ENCODE measurements at regions not wholly inside any gene's neighbourhood (a gene's known extent, or its start where the extent isn't known, plus 50 kb on each side); places are given as distances from the start of the nearest gene placed in this dataset.

GRCh38 chr5:15026944-15027343 is 155.4 kb upstream of the ANKH start:
- H4K91ac ChIP-seq (replicated peaks; ENCODE audit: insufficient read length, low read length), result no peak overlapping the region
- H3K9me3 ChIP-seq (ENCODE audit: insufficient read depth in 2 of 2, low read depth in 1 of 2, low read length in 1 of 2), result no peaks in the 10 kb centered on the region
- 0 out of 8 replicates have a peak, but pooled peaks cover 0 to 3% (median 0%) of the 10 kb centered on the region in 4 experiments for H3K36me3 ChIP-seq (ENCODE audit: control insufficient read depth in 2 of 4, insufficient read depth in 4 of 4, low read length in 3 of 4)
- H4K20me1 ChIP-seq (replicated peaks in 1 of 2; ENCODE audit: control insufficient read depth in 1 of 2, insufficient read depth in 2 of 2, low read length in 2 of 2), result no peaks in the 10 kb centered on the region
- H2BK5ac ChIP-seq (ENCODE audit: low read depth, low read length), result no peak overlapping the region
- no peak overlapping the region for H2AFZ ChIP-seq (ENCODE audit: low read length)
- 33% methylated on average over 6 of the region's 6 CpGs; no CpG with 5 or more reads in 1 of the 2 experiments for WGBS, 2 experiments (ENCODE audit: extremely low coverage in 1 of 2, insufficient coverage in 1 of 2, insufficient read length in 1 of 2, insufficient replicate concordance in 2 of 2, low coverage in 1 of 2, low lambda C conversion rate in 2 of 2, missing lambda C conversion rate in 1 of 2)
- no peaks in the 10 kb centered on the region for H3K79me1 ChIP-seq (ENCODE audit: low read depth, low read length)
- H3K4me3 ChIP-seq (ENCODE audit: extremely low read depth in 1 of 4, insufficient read depth in 2 of 4, low read depth in 3 of 4, low read length in 4 of 4), result peak overlapping the region in 2 of 4 experiments; percentile 14 to 25; a peak in 4 of 8 replicates
- H3K27ac ChIP-seq (ENCODE audit: low read depth, low read length), result no peak overlapping the region
- H2BK15ac ChIP-seq (ENCODE audit: low read length), result no peak overlapping the region
- no peak overlapping the region for H3K23ac ChIP-seq (ENCODE audit: insufficient read length)
- no peak overlapping the region for H2BK120ac ChIP-seq (replicated peaks; ENCODE audit: low read depth, low read length)
- H3K56ac ChIP-seq (replicated peaks; ENCODE audit: insufficient read length, low read depth, low read length), result no peak overlapping the region
- H2BK12ac ChIP-seq (ENCODE audit: low read depth, low read length), result no peak overlapping the region
- CTCF ChIA-PET (ENCODE audit: partially characterized antibody), result interaction anchor here (0.6 to 2.4 kb wide), 7 partner anchors 12 to 300 kb away, joined by 3 to 11 read pairs (median 4); no protein-coding TSS in a partner anchor
- H3K9ac ChIP-seq (replicated peaks in 1 of 4; ENCODE audit: extremely low read depth in 1 of 4, low read depth in 3 of 4, low read length in 3 of 4), result no peak overlapping the region
- no peak overlapping the region for H4K8ac ChIP-seq (ENCODE audit: extremely low read depth, insufficient read depth, low read length)
- peaks cover 4 to 9% (median 6%) of the 10 kb centered on the region in 4 experiments for H3K4me1 ChIP-seq (replicated peaks in 1 of 4; ENCODE audit: control insufficient read depth in 3 of 4, insufficient read depth in 4 of 4, low read length in 3 of 4)
- no peaks in the 10 kb centered on the region for H3K79me2 ChIP-seq (ENCODE audit: control insufficient read depth in 1 of 2, insufficient read depth in 2 of 2, low read length in 2 of 2)
- H4K5ac ChIP-seq (ENCODE audit: insufficient read length, low read depth, low read length), result no peak overlapping the region
- H3K14ac ChIP-seq (ENCODE audit: insufficient read length), result no peak overlapping the region
- H3K18ac ChIP-seq (ENCODE audit: extremely low read depth, low read length), result no peak overlapping the region
- H3K4ac ChIP-seq (replicated peaks; ENCODE audit: insufficient read length, low read depth, low read length), result no peak overlapping the region
- DNase-seq (ENCODE audit: low read depth in 1 of 2, low spot score in 2 of 2), result no peak
- FAIRE-seq, result peak; percentile 55
- no peak overlapping the region for H2AK5ac ChIP-seq (ENCODE audit: low read depth, low read length)
- H3K27me3 ChIP-seq (replicated peaks in 1 of 4; ENCODE audit: control insufficient read depth in 3 of 4, extremely low read depth in 1 of 4, insufficient read depth in 3 of 4, low read length in 3 of 4), result peaks cover 31 to 53% (median 43%) of the 10 kb centered on the region in 4 experiments
- peak overlapping the region; percentile 42 to 48 for H3K4me2 ChIP-seq (ENCODE audit: insufficient read depth in 1 of 2, low read depth in 2 of 2, low read length in 2 of 2)
- no peaks in the 10 kb centered on the region for H3K23me2 ChIP-seq (ENCODE audit: low read depth, low read length)
- POLR2A ChIA-PET (ENCODE audit: partially characterized antibody), result no interaction called here
- H2BK20ac ChIP-seq (ENCODE audit: low read length), result no peak overlapping the region
- no peak for TF ChIP-seq CBX8 (IDR thresholded peaks at IDR 0.05; ENCODE audit: borderline replicate concordance, low read depth, low read length)
- TF ChIP-seq MAFK (IDR thresholded peaks at IDR 0.05; ENCODE audit: low read depth, low read length), result no peak
- TF ChIP-seq CEBPB (IDR thresholded peaks at IDR 0.05; ENCODE audit: low read depth, low read length), result no peak
- no peak for TF ChIP-seq FOSL1 (IDR thresholded peaks at IDR 0.05; ENCODE audit: insufficient read depth, low read depth, low read length)
- no peak for TF ChIP-seq MAX (IDR thresholded peaks at IDR 0.05)
- TF ChIP-seq POU5F1 (IDR thresholded peaks at IDR 0.05; ENCODE audit: low read depth, low read length), result no peak; the same call in 1 of the 2 replicates
- no peak for TF ChIP-seq JUND (IDR thresholded peaks at IDR 0.05; ENCODE audit: low read length)
- no peak for TF ChIP-seq SIRT6 (IDR thresholded peaks at IDR 0.05; ENCODE audit: low read length)
- no peak for TF ChIP-seq GABPA (IDR thresholded peaks at IDR 0.05; ENCODE audit: borderline replicate concordance, insufficient read depth, low read length)
- peak; percentile 59; the same call in 1 of the 2 replicates for TF ChIP-seq ATF2 (IDR thresholded peaks at IDR 0.05; ENCODE audit: low read length)
- TF ChIP-seq SRF (IDR thresholded peaks at IDR 0.05; ENCODE audit: low read depth, low read length), result no peak
- TF ChIP-seq RFX5 (IDR thresholded peaks at IDR 0.05; ENCODE audit: borderline replicate concordance, low read depth, low read length), result no peak

All from H1 (cell line).